PC-9 (cell line): ENCODE measurements at regions not wholly inside any gene's neighbourhood (a gene's known extent, or its start where the extent isn't known, plus 50 kb on each side); places are given as distances from the start of the nearest gene placed in this dataset.

ENCODE experiments used
- CTCF ChIP-seq: fragments of 200-600 bp; sonication (generic); conservative IDR thresholded peaks from 2 replicates; pipeline ENCODE4 v1.6.1; 2017; ENCODE audit warnings: mixed run types, antibody characterized with exemption, mild to moderate bottlenecking, moderate library complexity
- EZH2 ChIP-seq: fragments of 200-600 bp; sonication (generic); IDR thresholded peaks from 2 replicates; pipeline ENCODE4 v1.8.0; 2017; ENCODE audit warnings: antibody characterized with exemption, low read depth

GRCh38 chr1:36737767-36738166 lies 255.1 kb upstream of the CSF3R start:
- TF ChIP-seq CTCF, result no peak
- TF ChIP-seq EZH2, result no peak
